ENCODE measurements at regions not wholly inside any gene's neighbourhood (a gene's known extent, or its start where the extent isn't known, plus 50 kb on each side); places are given as distances from the start of the nearest gene placed in this dataset.

GRCh38 chr2:204183608-204184007 is 247.0 kb downstream of the ICOS start:
- H3K36me3 Mint-ChIP-seq (ENCODE audit: low read depth) = no peaks in the 10 kb centered on the region
- no peak overlapping the region for H3K4me3 Mint-ChIP-seq (ENCODE audit: unreplicated experiment)
- no peaks in the 10 kb centered on the region for H3K9me3 Mint-ChIP-seq (ENCODE audit: low read depth)
- no peak for DNase-seq (ENCODE audit: low spot score)
- no peak overlapping the region for H3K27ac Mint-ChIP-seq (ENCODE audit: unreplicated experiment)
- no peak for TF ChIP-seq CTCF (IDR thresholded peaks at IDR 0.05)
- H3K27me3 Mint-ChIP-seq (ENCODE audit: low read depth) = peaks cover 6% of the 10 kb centered on the region
- no peaks in the 10 kb centered on the region for H3K4me1 Mint-ChIP-seq (ENCODE audit: low read depth)

GRCh38 chr2:204184226-204184625 is 247.7 kb downstream of the ICOS start:
- TF ChIP-seq CTCF (IDR thresholded peaks at IDR 0.05) = no peak
- Mint-ChIP-seq H3K4me1 (ENCODE audit: low read depth) (no peaks in the 10 kb centered on the region), H3K36me3 (ENCODE audit: low read depth) (no peaks in the 10 kb centered on the region), H3K9me3 (ENCODE audit: low read depth) (no peaks in the 10 kb centered on the region), H3K27ac (ENCODE audit: unreplicated experiment) (no peak overlapping the region), H3K4me3 (ENCODE audit: unreplicated experiment) (no peak overlapping the region), H3K27me3 (ENCODE audit: low read depth) (peaks cover 6% of the 10 kb centered on the region)
- DNase-seq (ENCODE audit: low spot score) = no peak

- H3K27ac Mint-ChIP-seq (ENCODE audit: unreplicated experiment) = no peak overlapping the region
- H3K9me3 Mint-ChIP-seq (ENCODE audit: low read depth) = no peaks in the 10 kb centered on the region
- H3K4me1 Mint-ChIP-seq (ENCODE audit: low read depth) = no peaks in the 10 kb centered on the region
- no peak overlapping the region for H3K4me3 Mint-ChIP-seq (ENCODE audit: unreplicated experiment)
- DNase-seq (ENCODE audit: low spot score) = no peak
- H3K36me3 Mint-ChIP-seq (ENCODE audit: low read depth) = no peaks in the 10 kb centered on the region
- peaks cover 3% of the 10 kb centered on the region for H3K27me3 Mint-ChIP-seq (ENCODE audit: low read depth)
- TF ChIP-seq CTCF (IDR thresholded peaks at IDR 0.05) = no peak
These were observed 250.9 kb downstream of the ICOS start for GRCh38 chr2:204187229-204188083.

- TF ChIP-seq CTCF (IDR thresholded peaks at IDR 0.05) = no peak
- Mint-ChIP-seq H3K4me1 (ENCODE audit: low read depth) (no peaks in the 10 kb centered on the region), H3K9me3 (ENCODE audit: low read depth) (no peaks in the 10 kb centered on the region), H3K4me3 (ENCODE audit: unreplicated experiment) (no peak overlapping the region), H3K27ac (ENCODE audit: unreplicated experiment) (no peak overlapping the region), H3K27me3 (ENCODE audit: low read depth) (peaks cover 8% of the 10 kb centered on the region), H3K36me3 (ENCODE audit: low read depth) (no peaks in the 10 kb centered on the region)
- DNase-seq (ENCODE audit: low spot score) = no peak
These were observed 255.0 kb downstream of the ICOS start for GRCh38 chr2:204191574-204191973.

GRCh38 chr2:204195498-204195897 is 258.9 kb downstream of the ICOS start:
- H3K36me3 Mint-ChIP-seq (ENCODE audit: low read depth) = no peaks in the 10 kb centered on the region
- H3K27me3 Mint-ChIP-seq (ENCODE audit: low read depth) = peaks cover 11% of the 10 kb centered on the region
- H3K27ac Mint-ChIP-seq (ENCODE audit: unreplicated experiment) = no peak overlapping the region
- TF ChIP-seq CTCF (IDR thresholded peaks at IDR 0.05) = no peak
- no peak overlapping the region for H3K4me3 Mint-ChIP-seq (ENCODE audit: unreplicated experiment)
- no peak for DNase-seq (ENCODE audit: low spot score)
- H3K9me3 Mint-ChIP-seq (ENCODE audit: low read depth) = no peaks in the 10 kb centered on the region
- H3K4me1 Mint-ChIP-seq (ENCODE audit: low read depth) = no peaks in the 10 kb centered on the region

Measured in chondrocyte (in vitro differentiated cells).